ENCODE measurements at regions not wholly inside any gene's neighbourhood (a gene's known extent, or its start where the extent isn't known, plus 50 kb on each side); places are given as distances from the start of the nearest gene placed in this dataset.

- DNase-seq (ENCODE audit: low spot score): no peak
These were observed 174.2 kb upstream of the PDGFD start for GRCh38 chr11:104338186-104338585.

- no peak for DNase-seq (ENCODE audit: low spot score)
These were observed 173.3 kb upstream of the PDGFD start for GRCh38 chr11:104337273-104337672.

- no peak for DNase-seq (ENCODE audit: low spot score)
These were observed 170.0 kb upstream of the PDGFD start for GRCh38 chr11:104333977-104334376.

GRCh38 chr11:104332110-104332509 lies 168.2 kb upstream of the PDGFD start:
- peak; percentile 12 for DNase-seq (ENCODE audit: low spot score)

DNA sequence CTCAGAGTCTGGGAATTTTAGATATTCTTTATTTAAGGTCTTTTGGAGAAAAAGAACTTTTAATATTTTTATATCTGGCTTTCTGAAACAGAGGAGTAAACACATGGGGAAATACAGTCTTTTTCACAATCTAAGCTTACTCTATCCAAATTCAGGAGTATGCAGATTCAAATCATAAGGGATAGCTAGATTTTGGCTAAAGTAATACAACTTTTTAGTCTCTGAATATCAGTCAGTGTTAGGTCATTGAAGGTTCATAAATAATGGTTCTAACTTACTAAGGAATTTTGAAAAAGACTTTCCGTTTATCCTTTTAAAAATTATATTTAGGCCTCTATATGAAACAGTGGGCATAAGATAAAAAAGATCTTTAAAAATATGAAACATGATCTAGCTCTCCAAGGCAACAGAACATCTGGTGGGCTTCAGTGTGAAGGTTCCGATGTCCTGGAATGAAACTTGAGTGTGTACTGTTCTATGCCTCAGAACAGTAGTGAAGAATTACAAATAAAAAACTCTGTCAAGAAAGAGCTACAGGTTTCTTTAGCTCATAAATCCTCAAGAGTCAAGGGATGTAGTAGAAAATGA lies 165.2 kb upstream of the PDGFD start:
- no peak for DNase-seq (ENCODE audit: low spot score)

GRCh38 chr11:104328512-104328907 lies 164.6 kb upstream of the PDGFD start:
- DNase-seq (ENCODE audit: low spot score): no peak

DNA sequence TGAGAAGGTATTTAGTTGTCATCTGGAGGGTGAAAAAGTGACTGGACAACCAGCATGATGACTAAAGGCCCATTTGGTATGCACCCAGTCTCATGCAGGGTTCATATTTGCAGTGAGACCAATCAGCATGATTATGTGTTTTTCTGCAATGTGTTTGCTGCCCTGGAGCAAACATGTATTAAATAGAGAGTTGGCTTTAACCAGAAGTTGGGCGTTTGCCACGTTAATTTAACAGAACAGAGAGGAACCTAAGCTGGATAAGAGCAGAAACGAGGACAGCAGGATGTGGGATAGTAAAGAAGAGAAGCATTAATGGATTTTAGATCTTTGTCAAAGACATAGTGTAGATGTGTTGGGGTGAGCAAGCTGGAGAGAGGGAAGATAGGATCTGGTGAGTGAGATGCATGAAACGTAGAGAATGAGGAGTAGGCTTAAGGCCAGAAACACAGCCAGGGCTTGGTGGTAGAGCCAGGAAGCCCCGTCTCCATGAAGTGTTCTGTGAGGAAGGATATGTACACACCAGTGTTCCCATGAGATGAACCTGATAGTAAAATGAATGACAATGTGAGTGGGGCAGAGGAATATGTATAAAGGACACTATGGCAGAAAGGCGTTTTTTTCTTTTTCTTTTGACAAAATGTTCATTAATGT lies 164.0 kb upstream of the PDGFD start:
- DNase-seq (ENCODE audit: low spot score): no peak

GRCh38 chr11:104325093-104325492 lies 161.1 kb upstream of the PDGFD start:
- no peak for DNase-seq (ENCODE audit: low spot score)

DNA sequence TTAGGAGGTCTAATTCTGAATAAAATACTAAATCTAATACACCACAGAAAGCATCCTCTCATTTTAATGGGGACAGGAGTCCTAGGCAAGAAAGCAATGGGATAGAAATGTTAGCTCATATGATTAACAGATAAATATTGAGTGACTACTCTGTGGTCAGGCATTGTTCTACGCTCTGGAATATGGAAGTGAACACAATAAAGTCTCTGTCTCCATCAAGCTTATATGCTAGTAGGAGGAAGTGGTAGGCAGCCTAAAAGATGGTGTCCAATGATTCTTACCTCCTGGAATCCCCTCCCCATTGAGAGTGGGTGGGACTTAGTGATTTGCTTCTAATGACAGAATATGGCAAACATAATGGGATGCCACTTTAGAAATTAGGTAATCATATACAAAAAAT lies 160.3 kb upstream of the PDGFD start:
- DNase-seq (ENCODE audit: low spot score): no peak

- no peak for DNase-seq (ENCODE audit: low spot score)
These were observed 159.9 kb upstream of the PDGFD start for GRCh38 chr11:104323841-104324240.

GRCh38 chr11:104322696-104323095 lies 158.7 kb upstream of the PDGFD start:
- no peak for DNase-seq (ENCODE audit: low spot score)

DNA sequence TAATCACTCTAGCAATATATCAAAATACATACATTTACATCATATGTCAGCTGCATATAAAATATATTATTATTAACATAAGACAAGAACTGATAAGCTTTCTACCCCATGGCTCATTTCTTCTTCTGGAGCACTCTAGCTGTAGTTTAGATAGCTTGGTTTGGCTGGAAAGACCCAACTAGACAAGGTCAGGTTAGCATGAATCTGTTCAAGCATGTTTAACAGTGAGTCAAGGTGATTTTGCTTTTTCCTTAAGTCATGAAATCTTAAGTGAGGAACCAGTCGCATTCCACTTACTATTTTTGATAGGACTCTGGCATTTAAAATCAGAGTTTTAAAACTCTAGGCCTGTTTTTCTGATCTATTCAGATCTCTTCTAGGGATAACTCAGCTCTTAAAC lies 157.0 kb upstream of the PDGFD start:
- DNase-seq (ENCODE audit: low spot score): no peak

- DNase-seq (ENCODE audit: low spot score): no peak
These were observed 156.2 kb upstream of the PDGFD start for GRCh38 chr11:104320097-104320496.

DNA sequence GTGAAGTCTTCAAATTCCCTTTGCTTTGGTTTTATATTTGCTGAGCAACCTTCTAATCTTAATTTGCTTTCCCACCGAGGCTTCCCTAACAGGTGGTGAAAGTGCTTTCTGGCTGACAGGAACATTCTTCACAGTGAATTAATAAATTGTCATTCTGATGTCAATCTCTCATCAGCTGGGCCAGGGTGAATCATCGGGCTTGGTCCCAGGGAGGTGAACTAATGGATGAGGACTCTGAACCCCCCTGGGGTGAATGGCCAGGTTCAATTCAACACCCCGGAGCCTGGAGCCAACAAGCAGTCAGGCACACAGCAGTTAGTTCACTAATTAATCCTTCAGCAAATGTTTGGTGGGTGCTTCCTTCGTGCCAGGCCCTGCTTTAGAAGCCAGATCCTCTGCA lies 155.4 kb upstream of the PDGFD start:
- DNase-seq (ENCODE audit: low spot score): no peak

- DNase-seq (ENCODE audit: low spot score): no peak
These were observed 143.0 kb upstream of the PDGFD start for GRCh38 chr11:104306862-104307474.

DNA sequence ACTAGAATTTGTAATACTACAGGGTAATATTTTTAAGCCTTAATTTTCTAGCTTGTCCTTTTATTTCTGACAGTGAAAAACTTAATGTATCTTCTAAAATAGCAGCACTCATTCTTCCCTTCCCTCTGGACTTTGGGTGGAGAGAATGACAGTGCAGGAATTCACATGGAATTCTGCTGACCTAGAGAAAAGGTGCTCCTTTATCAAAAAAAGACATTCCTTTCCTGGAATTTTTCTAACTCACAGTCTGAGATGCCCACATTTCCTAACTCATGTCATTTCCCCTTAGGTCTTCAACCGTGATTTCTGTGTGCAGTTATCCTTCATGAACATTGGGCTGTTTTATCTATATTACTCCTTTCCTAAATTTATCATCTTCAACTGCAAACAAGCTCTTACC lies 137.8 kb upstream of the PDGFD start:
- no peak for DNase-seq (ENCODE audit: low spot score)

DNA sequence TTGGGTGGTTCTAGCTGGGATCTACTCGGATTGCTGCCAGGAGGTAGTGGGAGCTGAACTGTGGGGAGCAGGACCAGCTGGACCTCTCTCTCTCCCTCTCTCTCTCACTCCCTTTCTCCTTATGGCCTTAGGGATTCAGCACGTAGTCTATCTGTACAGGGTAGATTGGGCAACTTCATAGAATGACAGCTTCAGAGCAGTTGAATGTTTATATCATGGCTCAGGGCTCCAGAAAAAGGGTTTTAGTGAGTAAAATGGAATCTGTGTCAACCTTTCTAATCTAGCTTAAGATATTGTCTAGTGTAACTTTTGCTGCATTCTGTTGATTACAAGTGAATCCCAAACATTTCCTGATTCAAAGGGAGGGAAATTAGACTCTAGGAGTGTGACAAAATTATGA lies 127.7 kb upstream of the PDGFD start:
- no peak for DNase-seq (ENCODE audit: low spot score)

DNA sequence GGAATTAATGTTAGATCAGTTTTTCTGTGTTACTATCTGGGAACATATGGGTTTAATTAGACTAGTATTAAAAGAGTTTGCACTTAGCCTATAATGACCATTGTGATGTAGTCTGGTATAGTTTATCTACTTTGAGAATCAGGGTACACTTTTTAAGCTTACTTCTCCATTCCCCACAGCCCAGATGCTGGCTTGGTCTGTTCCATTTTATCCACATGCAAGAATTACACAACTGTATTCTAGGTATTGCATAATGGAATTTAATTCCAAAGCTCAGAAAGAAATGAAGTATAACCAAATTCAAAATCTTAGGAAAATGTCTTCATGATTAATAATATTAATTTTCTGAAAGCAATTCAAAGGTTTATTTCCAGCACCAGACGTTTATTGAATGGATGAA lies 122.2 kb upstream of the PDGFD start:
- DNase-seq (ENCODE audit: low spot score): no peak

GRCh38 chr11:104279587-104279986 lies 115.6 kb upstream of the PDGFD start:
- DNase-seq (ENCODE audit: low spot score): no peak

GRCh38 chr11:104275992-104276391 lies 112.0 kb upstream of the PDGFD start:
- DNase-seq (ENCODE audit: low spot score): no peak

DNA sequence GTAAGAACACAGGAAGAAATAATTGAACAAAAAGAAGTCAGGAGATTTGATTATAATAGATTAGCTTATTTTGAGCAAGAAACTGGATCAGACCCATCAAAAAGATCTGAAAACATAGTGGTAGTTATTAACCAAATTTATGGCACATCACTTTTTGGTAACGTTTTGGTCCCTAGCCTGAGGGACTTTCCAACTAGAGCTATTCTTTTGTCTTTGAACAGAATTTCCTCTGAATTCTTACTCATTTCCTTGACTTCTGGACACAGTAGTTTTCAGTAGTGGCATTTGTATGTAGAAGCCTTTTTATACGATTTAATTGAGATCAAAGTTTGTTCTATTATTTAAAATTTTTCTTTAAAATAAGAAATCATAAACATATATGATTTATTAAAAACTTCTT lies 96.5 kb upstream of the PDGFD start:
- DNase-seq (ENCODE audit: low spot score): no peak

- DNase-seq (ENCODE audit: low spot score): no peak
These were observed 95.2 kb upstream of the PDGFD start for GRCh38 chr11:104259121-104259610.

- no peak for DNase-seq (ENCODE audit: low spot score)
These were observed 92.6 kb upstream of the PDGFD start for GRCh38 chr11:104256525-104256924.

DNA sequence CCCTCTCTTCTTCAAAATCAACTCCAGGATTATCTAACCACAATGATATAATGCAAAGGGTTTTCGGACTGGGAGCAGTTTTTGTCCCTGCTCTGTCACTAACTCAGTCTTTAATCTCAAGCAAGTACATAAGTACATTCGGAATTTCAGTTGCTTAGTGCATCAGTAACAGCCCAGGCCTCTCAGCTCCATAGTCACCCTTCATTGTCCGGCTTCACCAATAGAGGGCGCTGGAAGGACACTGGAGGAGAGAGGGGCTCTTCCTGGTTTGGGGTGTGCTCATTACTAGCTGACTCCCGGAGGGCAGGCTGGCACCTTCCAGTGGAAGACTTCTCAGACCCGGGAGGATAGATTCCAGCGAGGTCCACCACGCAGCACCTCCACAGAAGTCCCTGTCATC lies 90.4 kb upstream of the PDGFD start:
- DNase-seq (ENCODE audit: low spot score): no peak

Data from globus pallidus (tissue), 1 donor.